BLaER1 treated with 17β-estradiol and CSF1 and Interleukin-3, amounts not matched to agents 10 nM and 100 nM (cell line): ENCODE measurements at regions not wholly inside any gene's neighbourhood (a gene's known extent, or its start where the extent isn't known, plus 50 kb on each side); places are given as distances from the start of the nearest gene placed in this dataset.
"Not testable (repeated sequence)": the region's sequence is repeated elsewhere in the genome, so short reads cannot be mapped to it uniquely, and the experiment has no call there.

Source experiments
- H3K27ac ChIP-seq, 11 experiments: shearing (Covaris generic); formaldehyde crosslinking; 2 replicates each; pipeline ENCODE4 v1.8.1; 2022
- H3K27me3 ChIP-seq, 11 experiments: shearing (Covaris generic); formaldehyde crosslinking; 2 replicates each; pipeline ENCODE4 v1.8.1; 2022
- H3K36me3 ChIP-seq, 11 experiments: shearing (Covaris generic); formaldehyde crosslinking; 2 replicates each; pipeline ENCODE4 v1.8.1; 2022
- H3K4me1 ChIP-seq, 10 experiments: shearing (Covaris generic); formaldehyde crosslinking; 2 replicates each; pipeline ENCODE4 v1.8.1; 2022
- H3K4me2 ChIP-seq, 11 experiments: shearing (Covaris generic); formaldehyde crosslinking; 2 replicates each; pipeline ENCODE4 v1.8.1; 2022
- H3K4me3 ChIP-seq, 10 experiments: shearing (Covaris generic); formaldehyde crosslinking; 2 replicates each; pipeline ENCODE4 v1.8.1; 2022
- H3K9ac ChIP-seq, 11 experiments: shearing (Covaris generic); formaldehyde crosslinking; 2 replicates each; pipeline ENCODE4 v1.8.1; 2022
- H3K9me3 ChIP-seq, 11 experiments: shearing (Covaris generic); formaldehyde crosslinking; replicated peaks in 1 of 11; 2 replicates each; pipeline ENCODE4 v1.8.1; 2022
- H4K20me1 ChIP-seq, 11 experiments: shearing (Covaris generic); formaldehyde crosslinking; 2 replicates each; pipeline ENCODE4 v1.8.1; 2022
- Cebpa-rat ChIP-seq, 11 experiments: shearing (Covaris generic); IDR thresholded peaks; 2 replicates each; pipeline ENCODE4 v1.8.1; 2022

GRCh38 chr7:125845686-125846085, 916.1 kb upstream of the POT1 start:
- H3K27me3 ChIP-seq = no peaks in the 10 kb centered on the region
- no peak overlapping the region for H3K9ac ChIP-seq
- TF ChIP-seq Cebpa-rat (IDR thresholded peaks at IDR 0.05) = no peak
- H3K4me3 ChIP-seq = no peak overlapping the region
- no peaks in the 10 kb centered on the region for H3K36me3 ChIP-seq
- H3K27ac ChIP-seq = no peak overlapping the region
- H3K4me1 ChIP-seq = peaks cover 0 to 9% (median 0%) of the 10 kb centered on the region in 10 experiments; a peak in 2 of 20 replicates
- H3K9me3 ChIP-seq = peaks cover 0 to 15% (median 0%) of the 10 kb centered on the region in 11 experiments; a peak in 6 of 22 replicates
- no peaks in the 10 kb centered on the region for H4K20me1 ChIP-seq
- no peak overlapping the region for H3K4me2 ChIP-seq

DNA sequence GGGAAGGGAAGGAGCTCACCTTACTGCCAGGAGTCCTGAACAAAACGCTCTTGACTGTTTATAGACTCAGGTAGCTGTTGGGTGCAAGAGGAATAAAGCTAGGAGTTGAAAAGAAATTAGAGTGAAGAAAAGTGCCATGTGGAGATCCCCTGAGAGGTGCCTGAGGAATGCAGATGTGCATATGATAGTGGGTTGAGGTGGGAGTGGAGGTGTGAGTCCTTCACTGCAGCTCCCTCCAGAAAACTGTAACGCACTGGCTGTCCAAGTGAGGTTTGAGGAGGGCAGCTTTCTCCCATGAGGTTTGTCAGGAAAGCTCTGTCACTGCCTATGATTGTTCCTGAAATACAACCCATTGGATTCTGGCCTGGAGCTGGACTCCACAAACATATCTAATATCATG, 904.8 kb upstream of the POT1 start:
- TF ChIP-seq Cebpa-rat (IDR thresholded peaks at IDR 0.05) = no peak
- Histone ChIP-seq H3K9ac (no peak overlapping the region), H3K27ac (no peak overlapping the region), H3K36me3 (no peaks in the 10 kb centered on the region), H4K20me1 (no peaks in the 10 kb centered on the region), H3K9me3 (peaks cover 0 to 9% (median 1%) of the 10 kb centered on the region in 11 experiments; a peak in 9 of 22 replicates), H3K27me3 (no peaks in the 10 kb centered on the region), H3K4me1 (no peaks in the 10 kb centered on the region), H3K4me3 (no peak overlapping the region), H3K4me2 (no peak overlapping the region)

DNA sequence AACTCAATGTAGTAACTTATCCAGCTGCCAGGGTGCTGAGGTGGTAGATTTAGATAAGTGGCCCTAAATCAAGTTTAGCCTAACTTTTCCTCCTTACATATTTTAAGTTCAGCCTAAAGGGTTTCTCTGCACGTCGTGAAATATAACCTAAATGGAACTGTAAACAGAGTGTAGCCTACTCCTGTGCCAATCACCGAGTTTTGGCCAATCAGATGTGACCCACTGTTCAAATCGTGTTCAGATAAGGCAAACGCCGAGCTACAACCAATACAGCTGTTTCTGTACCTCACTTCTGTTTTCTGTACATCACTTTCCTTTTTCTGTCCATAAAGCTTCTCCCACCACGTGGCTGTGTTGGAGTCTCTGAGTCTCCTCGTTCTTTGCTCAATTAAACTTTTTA, 904.2 kb upstream of the POT1 start:
- Histone ChIP-seq H3K36me3 (no peaks in the 10 kb centered on the region), H3K4me1 (no peaks in the 10 kb centered on the region; a peak in 1 of 20 replicates), H3K27ac (no peak overlapping the region), H3K9ac (no peak overlapping the region), H3K9me3 (peaks cover 0 to 15% (median 6%) of the 10 kb centered on the region in 11 experiments; a peak in 11 of 22 replicates), H3K27me3 (no peaks in the 10 kb centered on the region), H3K4me2 (no peak overlapping the region), H4K20me1 (no peaks in the 10 kb centered on the region), H3K4me3 (no peak overlapping the region)
- TF ChIP-seq Cebpa-rat (IDR thresholded peaks at IDR 0.05) = no peak

DNA sequence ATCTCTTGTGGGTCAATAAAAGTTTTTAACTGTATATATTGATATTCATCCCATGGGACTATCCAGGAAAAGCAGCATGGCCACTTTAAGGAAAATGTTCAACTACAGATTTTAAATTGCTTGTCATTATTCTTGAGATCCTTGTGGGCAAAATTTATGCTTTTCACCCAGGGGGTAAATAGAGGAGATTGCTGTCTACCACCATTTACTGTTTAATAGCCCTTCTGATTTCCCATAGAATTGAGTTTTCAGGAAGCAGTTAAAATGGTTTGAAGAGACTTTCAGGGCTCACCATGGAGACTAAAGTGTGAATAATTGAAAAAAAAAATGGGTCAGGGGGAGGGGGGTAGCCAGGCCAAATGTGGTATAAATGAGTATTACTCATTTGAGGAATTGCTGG, 901.1 kb upstream of the POT1 start:
- TF ChIP-seq Cebpa-rat (IDR thresholded peaks at IDR 0.05) = no peak
- Histone ChIP-seq H3K27me3 (no peaks in the 10 kb centered on the region), H3K4me1 (no peaks in the 10 kb centered on the region; a peak in 1 of 20 replicates), H3K9ac (no peak overlapping the region), H4K20me1 (no peaks in the 10 kb centered on the region), H3K36me3 (no peaks in the 10 kb centered on the region), H3K4me2 (no peak overlapping the region), H3K4me3 (no peak overlapping the region), H3K27ac (no peak overlapping the region), H3K9me3 (peaks cover 0 to 18% (median 8%) of the 10 kb centered on the region in 11 experiments; a peak in 11 of 22 replicates)

DNA sequence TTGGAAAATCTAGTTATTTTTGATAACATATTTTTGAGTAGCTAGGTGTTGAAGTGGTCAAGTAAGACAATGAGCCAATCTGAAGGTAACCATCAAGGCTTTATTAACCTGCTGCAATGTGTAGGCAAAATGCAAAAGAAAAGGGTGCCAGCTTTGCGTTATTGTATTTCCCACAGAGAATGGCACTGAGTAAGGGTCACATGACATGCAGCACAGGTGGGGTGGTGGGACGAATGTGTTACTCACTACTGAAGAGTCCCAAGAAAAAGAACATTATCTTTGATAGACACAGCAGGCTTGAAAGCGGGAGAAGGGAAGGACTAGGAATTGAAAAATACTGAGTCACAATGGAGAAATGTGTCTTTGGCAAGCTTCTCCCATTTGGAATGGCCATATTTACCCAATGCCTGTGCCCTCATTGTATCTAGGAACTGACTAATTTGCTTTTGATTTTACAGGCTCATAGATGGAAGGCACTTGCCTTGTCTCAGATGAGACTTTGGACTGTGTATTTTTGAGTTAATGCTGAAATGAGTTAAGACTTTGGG, 898.6 kb upstream of the POT1 start:
- Histone ChIP-seq H4K20me1 (no peaks in the 10 kb centered on the region), H3K36me3 (no peaks in the 10 kb centered on the region), H3K27ac (no peak overlapping the region), H3K27me3 (no peaks in the 10 kb centered on the region), H3K9ac (no peak overlapping the region), H3K4me2 (no peak overlapping the region), H3K4me3 (no peak overlapping the region), H3K9me3 (peaks cover 0 to 18% (median 8%) of the 10 kb centered on the region in 11 experiments; a peak in 11 of 22 replicates), H3K4me1 (no peaks in the 10 kb centered on the region; a peak in 1 of 20 replicates)
- no peak for TF ChIP-seq Cebpa-rat (IDR thresholded peaks at IDR 0.05)

GRCh38 chr7:125823538-125823937, 893.9 kb upstream of the POT1 start:
- Histone ChIP-seq H3K27me3 (no peaks in the 10 kb centered on the region), H3K27ac (no peak overlapping the region), H4K20me1 (no peaks in the 10 kb centered on the region), H3K4me3 (no peak overlapping the region), H3K4me2 (no peak overlapping the region), H3K4me1 (no peaks in the 10 kb centered on the region), H3K9ac (no peak overlapping the region), H3K9me3 (peaks cover 0 to 6% (median 0%) of the 10 kb centered on the region in 11 experiments; a peak in 3 of 22 replicates), H3K36me3 (no peaks in the 10 kb centered on the region)
- no peak for TF ChIP-seq Cebpa-rat (IDR thresholded peaks at IDR 0.05)

DNA sequence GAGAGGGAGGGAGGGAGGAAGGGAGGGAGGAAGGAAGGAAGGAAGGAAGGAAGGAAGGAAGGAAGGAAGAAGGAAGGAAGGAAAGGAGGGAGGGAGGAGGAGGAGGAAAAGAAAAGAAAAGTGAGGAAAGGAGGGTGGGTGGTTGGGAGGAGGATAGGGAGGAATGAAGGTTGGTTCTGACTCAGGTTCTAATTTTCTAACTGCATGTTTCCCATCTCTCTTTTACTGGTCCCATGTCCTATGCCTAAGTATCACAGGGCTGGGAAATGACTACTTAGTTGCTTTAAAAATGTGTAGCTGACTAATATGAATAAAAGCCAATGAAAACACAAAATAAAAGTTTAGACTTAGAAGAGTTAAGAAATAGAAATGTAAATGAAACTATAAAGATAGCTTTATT, 890.9 kb upstream of the POT1 start:
- H3K4me3 ChIP-seq = no peak overlapping the region
- TF ChIP-seq Cebpa-rat (IDR thresholded peaks at IDR 0.05) = no peak
- no peak overlapping the region for H3K4me2 ChIP-seq
- no peaks in the 10 kb centered on the region for H4K20me1 ChIP-seq
- H3K9ac ChIP-seq = no peak overlapping the region
- H3K27ac ChIP-seq = no peak overlapping the region
- no peaks in the 10 kb centered on the region for H3K27me3 ChIP-seq
- no peaks in the 10 kb centered on the region for H3K9me3 ChIP-seq
- no peaks in the 10 kb centered on the region for H3K4me1 ChIP-seq
- H3K36me3 ChIP-seq = no peaks in the 10 kb centered on the region

- no peak for TF ChIP-seq Cebpa-rat (IDR thresholded peaks at IDR 0.05)
- Histone ChIP-seq H3K27me3 (no peaks in the 10 kb centered on the region), H4K20me1 (no peaks in the 10 kb centered on the region), H3K9me3 (no peaks in the 10 kb centered on the region), H3K4me2 (peak overlapping the region in 1 of 11 experiments; percentile 16; a peak in 1 of 22 replicates), H3K27ac (no peak overlapping the region), H3K4me1 (no peaks in the 10 kb centered on the region; a peak in 1 of 20 replicates), H3K4me3 (no peak overlapping the region), H3K9ac (no peak overlapping the region), H3K36me3 (no peaks in the 10 kb centered on the region)
Observed at GRCh38 chr7:125814100-125814499, 884.5 kb upstream of the POT1 start.

DNA sequence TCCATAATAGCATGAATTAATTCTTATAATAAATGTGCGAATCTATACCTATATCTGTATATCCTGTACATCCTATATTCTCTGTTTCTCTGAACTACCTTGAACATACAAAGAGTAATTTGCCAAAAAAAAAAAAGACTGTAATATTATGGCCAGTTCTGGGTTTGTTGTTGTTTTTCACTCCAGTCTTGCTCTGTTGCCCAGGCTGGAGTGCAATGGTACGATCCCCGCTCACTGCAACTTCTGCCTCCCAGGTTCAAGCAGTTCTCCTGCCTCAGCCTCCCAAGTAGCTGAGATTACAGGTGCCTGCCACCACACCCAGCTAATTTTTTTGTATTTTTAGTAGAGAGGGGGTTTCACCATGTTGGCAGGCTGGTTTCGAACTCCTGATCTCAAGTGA, 876.9 kb upstream of the POT1 start:
- not testable (repeated sequence) for H3K27me3 ChIP-seq, H3K27ac ChIP-seq, H3K4me1 ChIP-seq, H3K36me3 ChIP-seq, H3K4me2 ChIP-seq, H3K9me3 ChIP-seq, H3K4me3 ChIP-seq, H3K9ac ChIP-seq, H4K20me1 ChIP-seq

GRCh38 chr7:125804273-125804672, 874.6 kb upstream of the POT1 start:
- TF ChIP-seq Cebpa-rat (IDR thresholded peaks at IDR 0.05) = no peak

More at GRCh38 chr7:125804273-125804672, 874.6 kb upstream of the POT1 start:
- Histone ChIP-seq H4K20me1 (no peaks in the 10 kb centered on the region), H3K4me1 (no peaks in the 10 kb centered on the region), H3K9me3 (no peaks in the 10 kb centered on the region), H3K4me3 (no peak overlapping the region), H3K4me2 (no peak overlapping the region), H3K9ac (no peak overlapping the region), H3K27me3 (no peaks in the 10 kb centered on the region), H3K27ac (no peak overlapping the region), H3K36me3 (no peaks in the 10 kb centered on the region)
